Myocyte (in vitro differentiated cells): ENCODE measurements at regions not wholly inside any gene's neighbourhood (a gene's known extent, or its start where the extent isn't known, plus 50 kb on each side); places are given as distances from the start of the nearest gene placed in this dataset.
"Not testable (repeated sequence)": the region's sequence is repeated elsewhere in the genome, so short reads cannot be mapped to it uniquely, and the experiment has no call there.

ENCODE experiments used
- DNase-seq: peaks from one replicate; pipeline ENCODE4 v3.0.0-alpha.2; 2012; ENCODE audit warnings: low read depth

DNA sequence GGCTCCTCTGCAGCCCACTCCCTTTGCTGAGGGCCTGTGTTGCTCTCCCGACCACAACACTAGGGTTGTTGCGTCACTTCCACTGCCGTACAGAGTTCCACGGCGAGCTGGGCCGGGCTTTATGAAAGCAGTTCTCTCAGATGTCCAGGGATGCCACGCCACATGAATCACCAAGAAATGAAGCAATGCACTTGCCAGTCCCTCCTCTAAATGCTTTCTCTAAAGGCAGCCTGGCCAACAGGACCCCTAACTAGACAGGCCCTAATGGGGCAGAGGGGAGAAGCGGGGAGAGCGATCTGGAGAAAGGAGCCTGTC lies 188.7 kb downstream of the CTTN start:
- no peak for DNase-seq

DNA sequence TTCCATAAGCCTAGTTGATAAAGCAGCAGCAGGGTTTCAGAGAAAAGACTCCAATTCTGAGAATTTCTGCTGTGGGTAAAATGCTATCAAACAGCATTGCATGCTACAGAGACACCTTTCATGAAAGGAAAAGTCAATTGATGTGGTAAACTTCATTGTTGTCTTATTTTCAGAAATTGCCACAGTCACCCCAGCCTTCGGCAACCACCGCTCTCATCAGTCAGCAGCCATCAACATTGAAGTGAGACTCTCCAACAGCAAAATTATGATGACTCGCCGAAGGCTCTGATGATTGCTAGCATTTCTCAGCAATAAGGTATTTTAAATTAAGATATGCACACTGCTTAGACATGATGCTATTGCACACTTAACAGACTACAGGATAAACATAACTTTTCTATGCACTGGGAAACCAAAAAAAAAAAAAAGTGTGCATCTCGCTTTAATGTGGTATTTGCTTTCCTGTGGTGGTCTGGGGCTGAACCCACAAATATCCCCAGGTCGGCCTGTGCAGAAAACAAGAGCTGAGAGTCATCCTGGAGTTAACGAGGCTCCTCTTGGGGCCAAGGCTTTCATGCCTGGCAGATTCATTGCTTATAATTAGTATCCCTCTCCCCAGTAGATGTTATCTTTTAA lies 192.1 kb downstream of the CTTN start:
- no peak for DNase-seq

- DNase-seq = no peak
Measured at GRCh38 chr11:70592641-70593165, 194.4 kb downstream of the CTTN start.

GRCh38 chr11:70593446-70593983 lies 195.2 kb downstream of the CTTN start:
- no peak for DNase-seq

GRCh38 chr11:70594031-70594430 lies 195.7 kb downstream of the CTTN start:
- DNase-seq = peak; percentile 26

DNA sequence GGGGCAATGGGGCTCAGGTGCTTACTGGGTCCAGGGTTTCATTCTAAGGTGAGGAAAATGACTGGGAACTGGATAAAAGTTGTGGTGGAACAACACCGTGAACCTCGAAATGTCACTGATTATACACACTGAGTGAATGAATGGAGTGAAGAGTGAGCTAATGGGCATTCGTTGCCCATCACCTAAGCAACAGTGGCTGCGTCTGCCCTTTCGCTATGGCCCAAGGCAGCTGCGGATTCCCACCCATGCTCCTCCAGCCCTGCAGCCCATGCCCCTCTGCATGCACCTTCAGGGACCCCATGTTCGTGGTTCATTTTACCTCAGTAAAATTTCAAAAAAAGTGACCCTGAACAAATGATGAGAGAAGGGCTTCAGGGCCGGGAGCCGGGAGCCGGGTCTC lies 196.3 kb downstream of the CTTN start:
- no peak for DNase-seq

- DNase-seq = no peak
Measured at GRCh38 chr11:70595016-70595415, 196.7 kb downstream of the CTTN start.

GRCh38 chr11:70595452-70595851 lies 197.1 kb downstream of the CTTN start:
- DNase-seq = peak; percentile 37

- no peak for DNase-seq
Measured at GRCh38 chr11:70596091-70596490, 197.8 kb downstream of the CTTN start.

DNA sequence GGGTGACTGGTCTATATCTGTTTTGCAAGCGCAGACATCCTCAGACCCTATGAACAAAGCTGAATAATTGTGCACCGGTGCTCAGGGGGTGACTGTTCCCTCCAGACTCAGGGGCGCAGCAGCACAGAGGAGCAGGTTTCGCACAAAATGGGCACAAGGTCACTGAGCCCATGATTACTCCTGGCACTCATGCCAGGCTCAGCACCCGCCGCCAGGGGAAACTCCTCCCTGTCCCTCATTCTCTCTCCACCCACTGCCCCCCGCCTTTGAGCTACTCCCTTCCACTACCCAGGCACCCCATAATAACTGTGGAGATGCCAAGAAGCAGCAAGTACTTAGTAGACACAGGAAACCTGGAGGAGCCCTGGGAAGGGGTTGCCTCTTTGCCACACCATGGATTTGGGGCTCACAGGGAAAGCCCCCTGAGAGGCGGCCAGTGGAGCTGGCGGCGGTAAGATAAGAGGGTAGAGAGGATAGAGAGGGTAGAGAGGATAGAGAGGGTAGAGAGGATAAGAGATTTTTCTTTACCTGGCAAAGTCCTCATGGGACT lies 198.8 kb downstream of the CTTN start:
- DNase-seq = no peak

GRCh38 chr11:70597751-70598625 lies 199.7 kb downstream of the CTTN start:
- DNase-seq = no peak

DNA sequence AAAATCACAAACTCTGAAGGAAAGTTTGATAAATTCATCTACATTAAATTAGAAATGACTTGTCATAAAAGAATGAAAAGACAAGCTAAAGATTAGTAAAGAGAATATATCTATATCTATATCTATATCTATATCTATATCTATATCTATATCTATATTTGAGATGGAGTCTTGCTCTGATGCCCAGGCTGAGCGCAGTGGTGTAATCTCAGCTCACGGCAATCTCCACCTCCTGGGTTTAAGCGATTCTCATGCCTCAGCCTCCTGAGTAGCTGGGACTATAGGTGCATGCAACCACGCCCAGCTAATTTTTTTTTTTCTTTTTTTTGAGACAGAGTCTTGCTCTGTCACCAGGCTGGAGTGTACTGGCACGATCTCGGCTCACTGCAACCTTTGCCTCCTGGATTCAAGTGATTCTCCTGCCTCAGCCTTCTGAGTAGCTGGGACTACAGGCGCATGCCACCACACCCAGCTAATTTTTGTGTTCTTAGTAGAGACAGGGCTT lies 202.6 kb downstream of the CTTN start:
- DNase-seq = not testable (repeated sequence)

GRCh38 chr11:70601861-70602538 lies 203.7 kb downstream of the CTTN start:
- DNase-seq = no peak

DNA sequence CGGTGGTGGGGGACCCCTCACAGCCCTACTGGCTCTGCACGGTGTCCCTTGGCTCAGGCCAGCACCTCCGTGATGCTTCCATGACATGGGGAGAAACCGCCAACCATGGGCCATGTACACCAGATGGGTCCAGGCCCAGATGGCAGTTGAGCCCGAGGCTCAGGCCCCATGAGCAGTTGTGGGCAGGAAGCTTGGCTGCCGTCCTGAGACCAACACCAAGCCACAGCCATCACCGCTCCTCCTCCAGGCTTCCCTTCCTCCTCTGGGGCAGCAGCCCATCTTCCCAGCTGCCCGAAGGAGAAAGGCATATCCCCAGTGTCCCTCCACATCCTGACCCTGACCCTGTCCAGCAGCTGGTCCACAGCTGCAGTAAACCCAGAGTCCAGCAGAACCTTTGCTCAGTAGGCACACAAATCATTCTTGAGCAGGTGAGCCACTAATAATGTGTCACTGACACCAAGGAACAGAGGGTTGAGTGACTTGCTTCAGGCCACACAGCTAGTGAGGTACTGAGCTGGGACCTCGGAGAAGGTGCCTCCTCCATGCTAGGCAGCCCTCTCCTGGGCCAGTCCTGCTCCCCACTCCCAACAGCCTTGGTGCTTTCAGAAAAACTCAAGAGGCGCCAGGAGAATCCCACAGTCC lies 204.9 kb downstream of the CTTN start:
- peak; percentile 54 for DNase-seq

DNA sequence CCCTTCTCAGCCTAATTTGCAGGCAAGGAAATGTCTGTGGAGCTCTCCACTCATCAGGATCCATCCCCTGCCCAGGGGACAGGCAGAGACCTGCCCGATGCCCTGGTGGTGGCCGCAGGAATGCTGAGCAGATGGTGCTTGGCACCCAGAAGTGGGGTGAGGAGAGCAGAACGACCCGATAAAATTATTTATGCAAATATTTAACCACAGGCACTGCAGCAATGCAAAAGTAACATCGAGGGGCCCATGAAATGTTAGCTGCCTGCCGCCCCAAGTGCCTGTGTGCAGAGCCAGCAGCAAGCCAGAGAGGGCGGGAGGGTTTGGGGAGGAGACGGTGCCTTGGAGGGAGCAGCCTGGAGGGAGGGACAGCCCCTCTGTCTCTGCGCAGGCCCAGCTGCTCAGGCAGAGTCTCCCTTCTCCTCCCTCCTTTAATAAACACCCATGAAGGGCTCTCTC lies 205.5 kb downstream of the CTTN start:
- DNase-seq = peak; percentile 58

DNA sequence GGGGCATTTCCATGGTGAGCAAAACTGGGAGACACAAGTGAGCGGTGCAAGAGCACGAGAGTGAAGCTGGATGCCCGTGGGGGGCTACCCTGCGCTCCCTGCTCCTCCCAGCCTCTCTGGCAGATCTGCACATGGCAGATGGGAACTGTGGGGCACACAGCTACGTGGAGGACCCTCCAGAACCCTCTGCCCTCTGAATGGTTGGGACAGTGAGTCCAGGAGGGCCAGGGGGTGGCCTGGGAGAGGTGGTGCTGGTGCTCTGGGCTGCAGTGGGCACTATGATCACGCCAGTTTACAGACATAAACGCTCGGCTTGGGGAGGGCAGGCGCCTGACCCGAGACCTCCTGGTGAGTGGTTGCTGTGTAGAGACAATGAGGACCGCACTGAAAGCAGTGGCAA lies 205.9 kb downstream of the CTTN start:
- DNase-seq = no peak

DNA sequence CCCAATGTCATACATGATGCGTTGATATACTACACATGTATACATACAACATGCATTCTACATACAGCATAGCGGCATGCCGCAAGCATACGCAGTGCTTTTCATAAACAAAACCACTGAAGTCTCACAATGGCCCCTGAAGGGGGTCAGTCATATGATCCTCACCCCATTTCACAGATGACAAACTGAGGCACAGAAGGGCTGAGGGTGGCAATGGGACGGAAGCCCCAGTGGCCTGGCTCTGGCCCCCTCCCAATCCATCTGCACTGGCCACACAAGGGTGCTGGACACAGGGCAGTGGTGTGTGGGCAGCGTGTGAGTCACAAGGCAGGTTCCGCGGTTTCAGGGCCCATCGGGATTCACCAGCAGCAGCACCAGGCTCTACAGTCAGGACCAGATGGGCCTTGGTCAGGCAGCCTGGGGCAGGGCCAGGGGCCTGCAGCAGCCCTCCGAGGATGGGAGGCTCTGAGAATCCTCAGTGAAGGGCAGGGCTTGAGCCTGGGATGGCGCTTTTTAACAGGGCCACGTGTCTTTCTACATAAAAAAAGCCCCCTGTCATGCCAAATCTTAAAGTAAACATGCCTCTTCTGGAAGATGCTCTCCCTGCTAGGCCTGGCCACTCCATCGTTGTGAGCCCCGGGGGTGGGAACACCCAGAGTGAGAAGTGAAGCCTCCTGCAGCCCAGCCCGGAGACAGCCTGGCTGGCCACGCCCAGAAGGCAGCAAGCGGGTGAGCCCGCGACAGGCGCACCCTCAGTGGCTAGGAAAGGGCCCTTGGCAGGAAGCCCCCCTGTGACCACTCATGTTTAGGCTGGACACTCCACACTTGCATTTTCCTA lies 206.5 kb downstream of the CTTN start:
- DNase-seq = peak; percentile 64

- peak; percentile 9 for DNase-seq
Measured at GRCh38 chr11:70605468-70605815, 207.1 kb downstream of the CTTN start.

DNA sequence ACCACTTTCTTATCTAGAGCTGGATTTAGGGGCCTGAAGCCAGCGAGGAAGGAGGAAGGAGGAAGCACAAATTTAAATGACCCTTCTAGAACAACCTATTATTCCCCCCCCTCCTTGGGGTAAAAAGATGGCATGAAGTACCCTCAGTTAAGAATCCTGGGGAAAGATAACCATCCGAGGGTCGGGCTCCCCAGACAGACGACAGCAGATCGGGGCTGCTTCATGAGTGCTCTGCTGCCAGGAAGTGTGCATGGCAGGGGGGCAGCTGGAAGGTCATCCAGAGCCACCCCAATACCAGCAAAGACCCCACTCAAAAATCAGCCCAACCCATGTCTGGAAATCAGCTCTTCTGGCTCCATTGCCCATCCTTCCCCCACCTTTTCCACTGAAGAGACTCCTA lies 207.5 kb downstream of the CTTN start:
- no peak for DNase-seq
